Central memory CD8-positive, alpha-beta T cell (primary cell): ENCODE measurements at regions not wholly inside any gene's neighbourhood (a gene's known extent, or its start where the extent isn't known, plus 50 kb on each side); places are given as distances from the start of the nearest gene placed in this dataset.

Experiments
- ATAC-seq: fragments of 150-1000 bp; cut with Tn5 transposase; replicated peaks from 2 replicates; pipeline ENCODE4 v1.10.0; 2022; ENCODE audit warnings: mild to moderate bottlenecking, moderate FRiP score, moderate number of reproducible peaks; ENCODE audit not compliant: poor library complexity, severe bottlenecking; ENCODE audit errors: extremely low read depth
- DNase-seq, 2 donors: peaks; one replicate each; pipeline ENCODE4 v3.0.0; 2021; ENCODE audit warnings: low spot score in 2 of 2
- H3K27ac Mint-ChIP-seq: one replicate; pipeline ENCODE4 v1.8.0; 2022; ENCODE audit warnings: low read depth, mild to moderate bottlenecking, moderate library complexity, mixed read lengths
- H3K27me3 Mint-ChIP-seq: one replicate; pipeline ENCODE4 v1.8.0; 2022; ENCODE audit warnings: mixed read lengths
- H3K36me3 Mint-ChIP-seq: one replicate; pipeline ENCODE4 v1.8.0; 2022; ENCODE audit warnings: mild to moderate bottlenecking, moderate library complexity, mixed read lengths; ENCODE audit not compliant: insufficient read depth
- H3K4me1 Mint-ChIP-seq: one replicate; pipeline ENCODE4 v1.8.0; 2022; ENCODE audit warnings: mixed read lengths
- H3K4me3 Mint-ChIP-seq: one replicate; pipeline ENCODE4 v1.8.0; 2022; ENCODE audit warnings: mild to moderate bottlenecking, moderate library complexity, mixed read lengths
- H3K9me3 Mint-ChIP-seq: one replicate; pipeline ENCODE4 v1.8.0; 2022; ENCODE audit warnings: mixed read lengths

DNA sequence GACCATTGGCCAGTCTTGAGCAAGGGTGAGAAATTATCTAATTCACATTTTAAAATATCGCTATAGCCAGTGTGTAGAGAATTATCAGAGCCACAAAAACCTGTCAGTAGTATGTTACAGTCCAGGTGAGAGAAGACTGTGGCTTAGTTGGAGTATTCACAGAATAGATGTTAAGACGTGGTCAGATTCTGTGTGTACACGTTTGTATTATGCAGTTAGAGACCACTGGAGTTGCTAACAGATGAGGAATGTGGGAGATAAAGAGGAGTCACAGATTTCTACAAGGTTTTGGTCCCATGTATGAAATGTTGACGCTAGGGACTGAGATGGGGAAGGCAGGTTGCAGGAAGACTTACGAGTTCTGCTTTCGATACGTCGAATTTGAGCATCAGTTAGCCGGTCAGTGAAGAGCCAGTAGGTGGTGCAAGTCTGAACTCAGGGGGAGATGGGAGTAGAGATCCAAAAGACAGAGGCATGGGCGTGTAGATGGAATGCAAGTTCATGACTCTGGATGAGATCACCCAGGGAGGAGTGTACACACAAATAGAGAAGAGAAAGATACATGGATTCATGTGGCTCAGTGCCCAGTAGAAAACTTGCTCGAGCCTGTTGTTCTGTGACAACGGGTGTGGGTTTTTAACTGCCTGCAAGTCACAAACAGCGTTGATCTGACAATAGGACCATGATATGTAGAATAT, 114.8 kb upstream of the FLRT2 start:
- H3K27me3 Mint-ChIP-seq = no peaks in the 10 kb centered on the region
- no peak for ATAC-seq
- peaks cover 15% of the 10 kb centered on the region for H3K9me3 Mint-ChIP-seq
- no peak overlapping the region for H3K27ac Mint-ChIP-seq
- H3K36me3 Mint-ChIP-seq = no peaks in the 10 kb centered on the region
- no peaks in the 10 kb centered on the region for H3K4me1 Mint-ChIP-seq
- H3K4me3 Mint-ChIP-seq = no peak overlapping the region
- DNase-seq = no peak

DNA sequence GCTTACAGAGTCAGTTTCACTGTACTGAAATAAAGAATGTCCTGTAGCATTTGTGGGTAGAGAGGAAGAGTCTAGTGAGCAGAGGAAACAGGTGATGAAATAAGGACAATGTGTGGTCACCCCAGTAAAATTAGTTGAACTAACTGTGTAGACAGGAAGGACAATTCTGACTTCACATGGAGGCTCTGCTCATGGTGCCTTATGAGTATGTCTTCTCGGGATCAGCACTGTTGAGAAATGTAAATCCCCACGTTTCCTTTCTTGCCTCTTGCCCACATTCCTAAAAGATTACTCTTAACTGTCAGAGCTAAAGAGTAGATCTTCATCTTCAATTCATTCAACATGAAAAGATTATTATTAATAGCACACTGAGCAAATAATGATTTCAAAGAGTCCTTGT, 113.2 kb upstream of the FLRT2 start:
- Mint-ChIP-seq H3K4me3 (no peak overlapping the region), H3K9me3 (peaks cover 11% of the 10 kb centered on the region), H3K4me1 (no peaks in the 10 kb centered on the region), H3K36me3 (no peaks in the 10 kb centered on the region), H3K27me3 (no peaks in the 10 kb centered on the region), H3K27ac (no peak overlapping the region)
- DNase-seq (no peak), ATAC-seq (no peak)

DNA sequence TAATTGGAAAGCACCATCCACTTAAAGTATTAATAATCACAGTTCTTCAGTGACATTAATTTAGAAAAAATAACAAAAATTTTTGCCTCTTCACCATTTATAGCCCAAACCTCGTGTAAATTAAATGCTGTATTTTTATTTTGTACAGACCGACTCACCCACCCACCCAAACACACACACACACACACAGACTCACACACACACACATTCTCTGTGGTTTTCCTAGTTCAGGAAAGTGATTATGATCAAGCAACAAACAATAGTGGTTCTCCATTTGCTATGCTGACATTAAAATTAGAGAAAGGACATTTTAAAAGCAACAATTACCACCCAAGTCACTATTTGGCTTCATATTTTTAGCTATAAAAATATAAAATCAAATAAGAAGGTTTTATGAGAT, 112.5 kb upstream of the FLRT2 start:
- H3K36me3 Mint-ChIP-seq = no peaks in the 10 kb centered on the region
- H3K4me3 Mint-ChIP-seq = no peak overlapping the region
- DNase-seq = no peak
- no peak overlapping the region for H3K27ac Mint-ChIP-seq
- no peak for ATAC-seq
- no peaks in the 10 kb centered on the region for H3K27me3 Mint-ChIP-seq
- no peaks in the 10 kb centered on the region for H3K4me1 Mint-ChIP-seq
- peaks cover 11% of the 10 kb centered on the region for H3K9me3 Mint-ChIP-seq

DNA sequence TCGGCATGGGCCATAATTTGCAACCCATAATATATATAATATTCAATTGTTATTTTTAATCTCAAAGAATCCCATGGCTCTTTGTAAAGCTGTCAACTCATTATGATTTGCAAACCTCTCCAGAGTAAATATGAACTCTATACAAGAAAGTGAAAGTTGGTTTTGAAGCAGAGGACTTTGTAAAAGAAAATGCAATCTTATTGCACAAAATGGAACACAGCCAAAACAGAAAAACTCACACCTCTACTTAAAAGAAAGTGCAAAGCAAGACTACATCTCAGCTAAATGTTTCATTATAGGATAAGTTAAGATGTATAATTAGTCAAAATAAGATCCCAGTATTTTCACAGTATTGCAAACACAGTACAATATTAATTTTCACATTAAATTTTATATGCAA, 111.2 kb upstream of the FLRT2 start:
- no peak overlapping the region for H3K4me3 Mint-ChIP-seq
- H3K9me3 Mint-ChIP-seq = peaks cover 19% of the 10 kb centered on the region
- ATAC-seq = no peak

DNA sequence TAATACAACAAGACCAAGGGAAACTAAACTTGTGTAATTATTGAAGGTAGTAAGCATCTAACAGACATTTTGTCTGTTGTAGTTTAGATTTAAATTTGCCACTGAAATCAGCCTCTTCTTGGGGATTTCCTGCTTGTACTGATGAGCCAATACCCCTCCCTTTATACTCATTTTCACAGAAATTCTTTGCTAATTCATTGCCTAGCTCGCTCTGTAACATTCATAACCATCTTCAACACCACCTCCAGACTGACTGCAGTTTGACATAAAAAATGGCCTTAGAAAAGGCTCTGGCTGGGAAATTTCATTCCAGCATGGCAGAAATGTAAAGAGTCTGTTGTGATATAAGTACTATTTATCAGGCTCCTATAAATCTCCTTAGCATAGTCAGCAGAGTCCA, 109.7 kb upstream of the FLRT2 start:
- Mint-ChIP-seq H3K9me3 (peaks cover 11% of the 10 kb centered on the region), H3K4me1 (no peaks in the 10 kb centered on the region), H3K27ac (no peak overlapping the region), H3K4me3 (no peak overlapping the region), H3K36me3 (no peaks in the 10 kb centered on the region), H3K27me3 (no peaks in the 10 kb centered on the region)
- ATAC-seq = no peak
- DNase-seq = no peak

More for the DNA sequence above, 111.2 kb upstream of the FLRT2 start:
- H3K36me3 Mint-ChIP-seq = no peaks in the 10 kb centered on the region
- no peaks in the 10 kb centered on the region for H3K27me3 Mint-ChIP-seq
- DNase-seq = no peak
- H3K27ac Mint-ChIP-seq = no peak overlapping the region
- no peaks in the 10 kb centered on the region for H3K4me1 Mint-ChIP-seq

DNA sequence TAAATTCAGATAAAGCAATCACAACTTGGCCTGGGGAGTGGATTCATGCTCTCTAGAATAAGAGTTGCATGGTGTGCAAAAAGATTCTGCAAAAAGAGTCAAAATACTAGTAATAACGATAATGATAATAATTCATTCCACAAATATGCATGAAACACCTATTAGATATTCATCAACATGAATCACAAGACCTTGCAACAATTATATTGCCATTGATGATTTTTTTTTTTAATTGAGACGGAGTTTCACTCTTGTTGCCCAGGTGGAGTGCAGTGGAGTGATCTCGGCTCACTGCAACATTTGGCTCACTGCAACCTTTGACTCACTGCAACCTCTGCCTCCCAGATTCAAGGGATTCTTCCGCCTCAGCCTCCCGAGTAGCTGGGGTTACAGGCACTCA, 109.2 kb upstream of the FLRT2 start:
- H3K27me3 Mint-ChIP-seq = no peaks in the 10 kb centered on the region
- H3K36me3 Mint-ChIP-seq = no peaks in the 10 kb centered on the region
- H3K27ac Mint-ChIP-seq = no peak overlapping the region
- no peak for ATAC-seq
- DNase-seq = no peak
- no peak overlapping the region for H3K4me3 Mint-ChIP-seq
- H3K4me1 Mint-ChIP-seq = no peaks in the 10 kb centered on the region
- H3K9me3 Mint-ChIP-seq = peaks cover 9% of the 10 kb centered on the region

DNA sequence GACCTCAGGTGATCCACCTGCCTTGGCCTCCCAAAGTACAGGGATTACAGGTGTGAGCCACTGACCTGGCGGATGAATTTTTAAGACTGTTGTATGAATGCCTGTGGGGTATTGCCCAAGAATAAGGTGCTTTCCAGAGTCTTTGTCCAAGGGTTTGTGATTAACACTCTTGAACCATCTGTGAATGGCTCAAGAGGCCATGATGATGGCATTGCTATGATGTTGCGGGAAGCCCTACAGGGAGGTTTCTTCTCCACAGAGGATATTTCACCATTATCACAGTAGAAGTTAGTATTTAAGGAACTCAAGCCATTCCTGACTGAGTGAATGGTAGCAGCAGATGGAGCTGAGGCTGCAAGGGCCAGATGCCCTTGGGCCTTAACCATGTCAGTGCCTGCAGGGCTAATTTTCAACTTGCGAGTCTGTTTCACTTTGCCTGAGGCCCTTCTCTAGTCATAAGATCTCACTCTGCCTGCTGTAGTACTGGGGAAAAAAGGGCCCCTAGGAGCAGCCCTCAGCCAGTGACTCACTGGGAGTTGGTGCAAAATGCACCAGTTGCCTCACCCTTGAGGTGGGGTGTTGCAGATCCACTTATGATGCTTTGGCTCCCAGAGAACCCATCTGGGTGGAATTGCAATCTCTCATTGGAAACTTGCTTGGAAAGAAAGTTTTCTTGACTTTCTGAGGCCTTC, 108.6 kb upstream of the FLRT2 start:
- Mint-ChIP-seq H3K36me3 (no peaks in the 10 kb centered on the region), H3K4me1 (no peaks in the 10 kb centered on the region), H3K27me3 (no peaks in the 10 kb centered on the region), H3K4me3 (no peak overlapping the region), H3K27ac (no peak overlapping the region), H3K9me3 (peaks cover 9% of the 10 kb centered on the region)
- no peak for DNase-seq
- ATAC-seq = no peak

DNA sequence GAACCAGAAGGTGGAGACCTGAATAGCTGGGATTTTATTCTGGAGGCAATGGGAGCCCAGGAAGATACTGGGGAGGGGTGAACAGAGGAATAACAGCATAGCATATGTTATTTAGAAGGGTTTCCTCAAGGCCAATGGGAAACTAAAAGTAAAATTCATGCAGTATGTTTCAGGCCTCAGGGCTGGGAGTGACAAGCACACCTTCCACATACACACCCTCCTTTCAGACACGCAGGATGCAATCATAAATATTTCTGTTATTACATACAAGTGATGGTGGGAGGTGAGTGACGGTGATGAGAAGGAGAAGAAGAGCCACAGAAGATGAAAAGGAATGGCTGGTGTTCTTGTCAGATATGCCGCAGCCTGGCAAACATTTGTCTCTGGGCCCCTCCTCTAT, 106.1 kb upstream of the FLRT2 start:
- DNase-seq (no peak), ATAC-seq (no peak)
- Mint-ChIP-seq H3K36me3 (no peaks in the 10 kb centered on the region), H3K4me1 (no peaks in the 10 kb centered on the region), H3K27ac (no peak overlapping the region), H3K4me3 (no peak overlapping the region), H3K9me3 (peaks cover 9% of the 10 kb centered on the region), H3K27me3 (no peaks in the 10 kb centered on the region)

DNA sequence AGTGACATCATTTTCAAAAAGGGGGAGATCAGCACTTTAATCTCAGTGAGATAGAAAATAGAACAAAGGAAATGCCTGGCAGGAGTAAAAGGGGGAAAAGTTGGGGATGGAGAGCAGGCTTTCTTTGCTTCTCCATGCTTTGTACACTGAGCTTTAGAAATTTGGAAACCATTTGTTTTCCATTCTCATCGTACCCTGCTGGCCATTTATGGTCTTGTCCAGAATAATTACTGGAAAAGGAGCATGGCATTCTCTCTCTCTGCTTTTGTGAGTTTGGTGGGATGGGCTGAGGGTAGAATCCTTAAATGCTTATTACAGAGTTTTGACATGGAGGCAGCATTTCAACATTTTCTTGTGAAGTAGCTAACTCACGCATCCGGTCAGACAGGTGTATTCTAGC, 104.4 kb upstream of the FLRT2 start:
- H3K4me3 Mint-ChIP-seq = no peak overlapping the region
- H3K4me1 Mint-ChIP-seq = no peaks in the 10 kb centered on the region
- ATAC-seq (no peak), DNase-seq (no peak)
- H3K27ac Mint-ChIP-seq = no peak overlapping the region
- H3K27me3 Mint-ChIP-seq = no peaks in the 10 kb centered on the region
- peaks cover 17% of the 10 kb centered on the region for H3K9me3 Mint-ChIP-seq
- H3K36me3 Mint-ChIP-seq = no peaks in the 10 kb centered on the region

DNA sequence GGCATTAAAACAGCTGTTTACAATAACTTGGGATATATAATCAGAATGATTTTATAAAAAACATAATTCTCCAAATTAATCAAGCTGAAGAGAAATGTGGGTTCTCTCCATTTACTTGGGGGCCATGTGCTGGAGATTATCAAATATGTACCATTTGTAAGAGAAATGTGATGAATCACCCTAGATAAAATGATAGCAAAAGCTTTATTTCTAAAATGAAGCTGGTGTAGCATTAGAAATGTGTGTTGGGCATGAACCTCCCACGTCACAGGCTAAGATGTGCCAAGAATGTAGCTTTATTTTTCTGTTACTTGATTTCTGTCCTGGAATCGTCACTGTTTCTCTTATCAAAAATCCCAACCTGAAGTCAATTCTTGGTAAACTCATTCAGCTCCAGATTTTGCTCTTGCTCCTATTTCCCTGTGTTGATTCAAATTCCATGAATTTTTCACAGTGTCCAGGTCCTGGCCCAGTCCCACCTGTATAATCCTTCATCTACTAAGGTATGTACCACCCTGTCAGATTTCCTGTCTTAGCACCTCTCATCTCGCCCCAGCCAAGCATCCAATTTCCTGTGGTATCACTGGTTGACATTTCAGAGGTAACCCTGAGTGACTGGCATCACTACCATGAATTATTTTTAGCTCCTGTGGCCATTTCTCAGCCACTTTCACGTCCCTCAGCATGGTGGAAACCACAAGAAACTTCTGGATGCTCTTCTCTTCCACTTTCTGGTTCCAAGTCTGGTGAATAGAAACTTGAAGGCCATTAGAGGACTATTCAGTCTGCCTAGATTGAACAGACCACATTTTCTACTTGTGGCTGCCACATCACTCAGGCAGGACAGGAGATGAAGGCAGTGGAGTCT, 103.6 kb upstream of the FLRT2 start:
- H3K27ac Mint-ChIP-seq = no peak overlapping the region
- no peaks in the 10 kb centered on the region for H3K27me3 Mint-ChIP-seq
- H3K36me3 Mint-ChIP-seq = no peaks in the 10 kb centered on the region
- ATAC-seq (no peak), DNase-seq (no peak)
- no peak overlapping the region for H3K4me3 Mint-ChIP-seq
- no peaks in the 10 kb centered on the region for H3K4me1 Mint-ChIP-seq
- peaks cover 17% of the 10 kb centered on the region for H3K9me3 Mint-ChIP-seq

DNA sequence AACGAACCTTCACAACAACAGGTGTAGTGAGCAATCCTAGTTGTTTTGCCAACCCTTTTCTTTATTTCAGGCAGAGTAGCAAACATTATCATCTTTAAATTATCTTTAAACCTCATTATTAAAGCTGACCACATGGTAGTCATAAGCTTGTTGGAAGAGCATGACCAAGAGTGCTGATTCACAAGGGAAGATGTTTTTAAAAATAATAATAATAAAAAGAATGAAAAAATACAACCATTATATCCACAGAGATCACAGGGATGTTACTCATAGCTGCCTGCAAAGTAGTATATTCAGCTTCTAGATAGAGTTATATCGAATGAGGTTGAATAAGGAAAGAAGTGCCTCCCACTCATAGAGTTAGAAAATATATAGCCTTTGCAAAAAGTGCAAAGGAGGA, 101.0 kb upstream of the FLRT2 start:
- Mint-ChIP-seq H3K27me3 (no peaks in the 10 kb centered on the region), H3K36me3 (no peaks in the 10 kb centered on the region), H3K4me3 (no peak overlapping the region), H3K9me3 (peaks cover 8% of the 10 kb centered on the region), H3K27ac (no peak overlapping the region), H3K4me1 (no peaks in the 10 kb centered on the region)
- DNase-seq = no peak
- no peak for ATAC-seq

DNA sequence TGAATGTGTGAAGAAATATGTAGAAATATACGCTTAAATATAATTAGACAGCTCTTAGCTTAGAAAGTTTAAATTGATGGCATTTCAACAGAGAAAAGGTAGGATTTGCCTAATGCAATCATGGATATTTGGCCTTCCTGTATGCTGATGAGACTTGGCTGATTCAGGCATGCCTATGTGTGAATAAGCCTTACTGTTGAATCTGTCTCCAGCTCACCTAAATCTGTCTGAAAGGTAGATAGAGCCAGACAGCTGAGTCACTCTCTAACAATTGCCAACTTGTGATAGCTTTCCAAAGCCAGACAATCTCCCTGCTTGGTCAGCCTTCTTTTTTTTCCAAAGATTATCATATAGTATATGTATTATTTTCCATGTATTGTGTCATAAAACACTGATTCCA, 92.8 kb upstream of the FLRT2 start:
- H3K4me1 Mint-ChIP-seq = no peaks in the 10 kb centered on the region
- H3K9me3 Mint-ChIP-seq = no peaks in the 10 kb centered on the region
- DNase-seq (no peak), ATAC-seq (no peak)
- no peaks in the 10 kb centered on the region for H3K36me3 Mint-ChIP-seq
- H3K27ac Mint-ChIP-seq = no peak overlapping the region
- no peaks in the 10 kb centered on the region for H3K27me3 Mint-ChIP-seq
- H3K4me3 Mint-ChIP-seq = no peak overlapping the region

DNA sequence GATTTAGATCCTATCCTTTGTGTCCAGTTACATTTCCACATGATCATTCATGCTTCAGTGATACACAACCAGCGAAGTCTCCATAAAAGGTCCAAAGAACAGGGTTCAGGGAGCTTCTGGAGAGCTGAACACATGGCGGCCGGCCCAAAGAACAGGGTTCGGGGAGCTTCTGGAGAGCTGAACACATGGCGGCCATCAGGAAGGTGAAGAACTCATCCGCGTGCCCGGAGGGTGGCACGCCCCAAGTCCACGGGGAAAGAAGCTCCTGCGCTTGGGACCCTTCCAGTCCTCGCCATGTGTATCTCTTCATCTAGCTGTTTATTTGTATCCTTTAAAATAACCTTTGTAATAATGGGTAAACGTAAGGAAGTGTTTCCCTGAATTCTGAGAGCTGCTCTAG, 91.9 kb upstream of the FLRT2 start:
- no peak for ATAC-seq
- Mint-ChIP-seq H3K4me3 (no peak overlapping the region), H3K9me3 (no peaks in the 10 kb centered on the region)

More for the DNA sequence above, 91.9 kb upstream of the FLRT2 start:
- Mint-ChIP-seq H3K4me1 (no peaks in the 10 kb centered on the region), H3K27me3 (no peaks in the 10 kb centered on the region), H3K36me3 (no peaks in the 10 kb centered on the region), H3K27ac (no peak overlapping the region)
- DNase-seq = no peak
